Stimulated activated CD4-positive, alpha-beta T cell treated with anti-CD3 and anti-CD28 coated beads, TNF-alpha, amount 100 ng/mL, for 24 hours (primary cell): ENCODE measurements at regions not wholly inside any gene's neighbourhood (a gene's known extent, or its start where the extent isn't known, plus 50 kb on each side); places are given as distances from the start of the nearest gene placed in this dataset.

Experiments used
- DNase-seq, 3 experiments: peaks; one replicate each; pipeline ENCODE4 v3.0.0-alpha.2; 2020; ENCODE audit warnings: low read depth in 3 of 3

- no peak for DNase-seq
Measured at GRCh38 chr20:48300529-48300928, 515.2 kb upstream of the SULF2 start.

GRCh38 chr20:48298851-48299484, 513.7 kb upstream of the SULF2 start:
- DNase-seq: no peak

GRCh38 chr20:48298433-48298832, 513.2 kb upstream of the SULF2 start:
- no peak for DNase-seq

- no peak for DNase-seq
Measured at GRCh38 chr20:48295966-48296421, 510.7 kb upstream of the SULF2 start.

GRCh38 chr20:48295445-48295903, 510.2 kb upstream of the SULF2 start:
- no peak for DNase-seq

GRCh38 chr20:48294942-48295341, 509.7 kb upstream of the SULF2 start:
- DNase-seq: no peak

GRCh38 chr20:48294196-48294595, 508.9 kb upstream of the SULF2 start:
- no peak for DNase-seq

GRCh38 chr20:48293671-48294070, 508.4 kb upstream of the SULF2 start:
- DNase-seq: no peak

- no peak for DNase-seq
Measured at GRCh38 chr20:48292806-48293205, 507.5 kb upstream of the SULF2 start.

- DNase-seq: no peak
Measured at GRCh38 chr20:48291896-48292295, 506.6 kb upstream of the SULF2 start.

- DNase-seq: no peak
Measured at GRCh38 chr20:48288930-48289507, 503.7 kb upstream of the SULF2 start.

GRCh38 chr20:48287552-48288170, 502.4 kb upstream of the SULF2 start:
- DNase-seq: no peak

GRCh38 chr20:48287021-48287494, 501.8 kb upstream of the SULF2 start:
- no peak for DNase-seq

GRCh38 chr20:48286601-48287000, 501.3 kb upstream of the SULF2 start:
- no peak for DNase-seq

- DNase-seq: no peak
Measured at GRCh38 chr20:48285656-48286055, 500.4 kb upstream of the SULF2 start.

GRCh38 chr20:48284837-48285236, 499.6 kb upstream of the SULF2 start:
- DNase-seq: no peak

- no peak for DNase-seq
Measured at GRCh38 chr20:48284315-48284714, 499.0 kb upstream of the SULF2 start.

- no peak for DNase-seq
Measured at GRCh38 chr20:48283470-48284110, 498.3 kb upstream of the SULF2 start.

- DNase-seq: no peak
Measured at GRCh38 chr20:48282591-48283228, 497.4 kb upstream of the SULF2 start.

GRCh38 chr20:48281501-48281900, 496.2 kb upstream of the SULF2 start:
- no peak for DNase-seq

- no peak for DNase-seq
Measured at GRCh38 chr20:48278961-48279481, 493.7 kb upstream of the SULF2 start.

GRCh38 chr20:48277266-48277665, 492.0 kb upstream of the SULF2 start:
- DNase-seq: no peak
